HCT116 (cell line): ENCODE measurements at regions not wholly inside any gene's neighbourhood (a gene's known extent, or its start where the extent isn't known, plus 50 kb on each side); places are given as distances from the start of the nearest gene placed in this dataset.

Experiments
- SIN3A ChIP-seq: IDR thresholded peaks from 2 replicates; pipeline ENCODE4 v1.6.1; 2012; ENCODE audit warnings: low read depth
- TF ChIP-seq, protein P1 (sequence below), 3 experiments: fragments of 200-600 bp in 1 of 3; sonication (generic) in 1 of 3; IDR thresholded peaks in 2 of 3; conservative IDR thresholded peaks in 1 of 3; 2 replicates each; pipeline ENCODE4 v1.5.1; 2012 to 2017; ENCODE audit warnings: low read depth in 2 of 3, low read length in 2 of 3, antibody characterized with exemption in 1 of 3, borderline replicate concordance in 1 of 3, control low read depth in 1 of 3, mild to moderate bottlenecking in 1 of 3, mixed read lengths in 1 of 3, mixed run types in 1 of 3, moderate library complexity in 1 of 3; ENCODE audit not compliant: insufficient read depth in 1 of 3

DNA sequence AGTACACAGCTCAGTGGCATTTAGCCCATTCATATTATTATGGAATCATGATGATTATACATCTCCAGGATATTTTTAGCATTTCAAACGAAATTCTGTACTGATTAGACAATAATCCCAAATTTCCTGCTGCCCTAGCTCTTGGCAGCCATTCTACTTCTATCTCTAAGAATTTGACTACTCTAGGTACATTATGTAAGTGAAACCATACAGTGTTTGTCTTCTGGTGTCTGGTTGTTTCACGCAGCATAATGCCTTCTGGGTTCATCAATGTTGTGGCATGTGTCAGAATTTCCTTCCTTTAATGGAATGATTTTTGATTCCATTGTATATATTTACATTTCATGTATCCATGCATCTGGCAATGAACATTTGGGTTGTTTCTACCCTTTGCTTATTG is 517.7 kb downstream of the ETS1 start:
- TF ChIP-seq, protein P1, sequence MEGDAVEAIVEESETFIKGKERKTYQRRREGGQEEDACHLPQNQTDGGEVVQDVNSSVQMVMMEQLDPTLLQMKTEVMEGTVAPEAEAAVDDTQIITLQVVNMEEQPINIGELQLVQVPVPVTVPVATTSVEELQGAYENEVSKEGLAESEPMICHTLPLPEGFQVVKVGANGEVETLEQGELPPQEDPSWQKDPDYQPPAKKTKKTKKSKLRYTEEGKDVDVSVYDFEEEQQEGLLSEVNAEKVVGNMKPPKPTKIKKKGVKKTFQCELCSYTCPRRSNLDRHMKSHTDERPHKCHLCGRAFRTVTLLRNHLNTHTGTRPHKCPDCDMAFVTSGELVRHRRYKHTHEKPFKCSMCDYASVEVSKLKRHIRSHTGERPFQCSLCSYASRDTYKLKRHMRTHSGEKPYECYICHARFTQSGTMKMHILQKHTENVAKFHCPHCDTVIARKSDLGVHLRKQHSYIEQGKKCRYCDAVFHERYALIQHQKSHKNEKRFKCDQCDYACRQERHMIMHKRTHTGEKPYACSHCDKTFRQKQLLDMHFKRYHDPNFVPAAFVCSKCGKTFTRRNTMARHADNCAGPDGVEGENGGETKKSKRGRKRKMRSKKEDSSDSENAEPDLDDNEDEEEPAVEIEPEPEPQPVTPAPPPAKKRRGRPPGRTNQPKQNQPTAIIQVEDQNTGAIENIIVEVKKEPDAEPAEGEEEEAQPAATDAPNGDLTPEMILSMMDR (IDR thresholded peaks at IDR 0.05 in 2 of 3, conservative IDR thresholded peaks at IDR 0.05 in 1 of 3; ENCODE audit: borderline replicate concordance in 1 of 3, insufficient read depth in 1 of 3, low read depth in 2 of 3, low read length in 2 of 3): no peak
- no peak for TF ChIP-seq SIN3A
